ENCODE measurements at regions not wholly inside any gene's neighbourhood (a gene's known extent, or its start where the extent isn't known, plus 50 kb on each side); places are given as distances from the start of the nearest gene placed in this dataset.

GRCh38 chr4:117835566-117835965 lies 198.7 kb upstream of the NDST3 start:
- DNase-seq (ENCODE audit: low read depth): no peak
- TF ChIP-seq, protein P1, sequence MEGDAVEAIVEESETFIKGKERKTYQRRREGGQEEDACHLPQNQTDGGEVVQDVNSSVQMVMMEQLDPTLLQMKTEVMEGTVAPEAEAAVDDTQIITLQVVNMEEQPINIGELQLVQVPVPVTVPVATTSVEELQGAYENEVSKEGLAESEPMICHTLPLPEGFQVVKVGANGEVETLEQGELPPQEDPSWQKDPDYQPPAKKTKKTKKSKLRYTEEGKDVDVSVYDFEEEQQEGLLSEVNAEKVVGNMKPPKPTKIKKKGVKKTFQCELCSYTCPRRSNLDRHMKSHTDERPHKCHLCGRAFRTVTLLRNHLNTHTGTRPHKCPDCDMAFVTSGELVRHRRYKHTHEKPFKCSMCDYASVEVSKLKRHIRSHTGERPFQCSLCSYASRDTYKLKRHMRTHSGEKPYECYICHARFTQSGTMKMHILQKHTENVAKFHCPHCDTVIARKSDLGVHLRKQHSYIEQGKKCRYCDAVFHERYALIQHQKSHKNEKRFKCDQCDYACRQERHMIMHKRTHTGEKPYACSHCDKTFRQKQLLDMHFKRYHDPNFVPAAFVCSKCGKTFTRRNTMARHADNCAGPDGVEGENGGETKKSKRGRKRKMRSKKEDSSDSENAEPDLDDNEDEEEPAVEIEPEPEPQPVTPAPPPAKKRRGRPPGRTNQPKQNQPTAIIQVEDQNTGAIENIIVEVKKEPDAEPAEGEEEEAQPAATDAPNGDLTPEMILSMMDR (IDR thresholded peaks at IDR 0.05; ENCODE audit: insufficient read depth, low read depth, low read length, missing control alignments): no peak
- no peak overlapping the region for H3K4me3 ChIP-seq (ENCODE audit: low read length)

- TF ChIP-seq, protein P1 (IDR thresholded peaks at IDR 0.05; ENCODE audit: insufficient read depth, low read depth, low read length, missing control alignments): no peak
- no peak for DNase-seq (ENCODE audit: low read depth)
These were observed 189.7 kb upstream of the NDST3 start for GRCh38 chr4:117844594-117844993.

DNA sequence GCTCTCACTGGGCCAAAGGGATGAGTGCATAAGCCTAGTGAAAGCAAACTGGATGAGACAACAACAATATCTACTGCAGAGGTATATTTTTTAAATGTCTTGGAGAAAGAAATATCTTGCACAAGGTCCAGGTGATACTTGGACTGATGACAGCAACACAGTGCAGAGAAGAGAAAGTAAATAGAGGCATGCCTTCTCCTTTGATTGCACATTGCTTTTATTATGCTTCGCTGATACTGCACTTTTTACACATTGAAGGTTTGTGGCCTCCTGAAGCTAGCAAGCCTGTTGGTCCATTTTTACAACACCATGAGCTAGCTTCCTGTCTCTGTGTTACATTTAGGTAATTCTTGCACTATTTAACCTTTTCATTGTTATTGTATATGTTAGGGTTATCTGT lies 189.0 kb upstream of the NDST3 start:
- no peak for DNase-seq (ENCODE audit: low read depth)
- TF ChIP-seq, protein P1 (IDR thresholded peaks at IDR 0.05; ENCODE audit: insufficient read depth, low read depth, low read length, missing control alignments): no peak
- H3K4me3 ChIP-seq (ENCODE audit: low read length): no peak overlapping the region

More at GRCh38 chr4:117844594-117844993, 189.7 kb upstream of the NDST3 start:
- no peak overlapping the region for H3K4me3 ChIP-seq (ENCODE audit: low read length)

GRCh38 chr4:117847849-117848248 lies 186.4 kb upstream of the NDST3 start:
- TF ChIP-seq, protein P1 (IDR thresholded peaks at IDR 0.05; ENCODE audit: insufficient read depth, low read depth, low read length, missing control alignments): no peak
- no peak for DNase-seq (ENCODE audit: low read depth)
- H3K4me3 ChIP-seq (ENCODE audit: low read length): no peak overlapping the region

- no peak for DNase-seq (ENCODE audit: low read depth)
- TF ChIP-seq, protein P1 (IDR thresholded peaks at IDR 0.05; ENCODE audit: insufficient read depth, low read depth, low read length, missing control alignments): no peak
- H3K4me3 ChIP-seq (ENCODE audit: low read length): no peak overlapping the region
These were observed 166.1 kb upstream of the NDST3 start for GRCh38 chr4:117868201-117868600.

GRCh38 chr4:117873779-117874178 lies 160.5 kb upstream of the NDST3 start:
- no peak for DNase-seq (ENCODE audit: low read depth)
- TF ChIP-seq, protein P1 (IDR thresholded peaks at IDR 0.05; ENCODE audit: insufficient read depth, low read depth, low read length, missing control alignments): no peak
- no peak overlapping the region for H3K4me3 ChIP-seq (ENCODE audit: low read length)

DNA sequence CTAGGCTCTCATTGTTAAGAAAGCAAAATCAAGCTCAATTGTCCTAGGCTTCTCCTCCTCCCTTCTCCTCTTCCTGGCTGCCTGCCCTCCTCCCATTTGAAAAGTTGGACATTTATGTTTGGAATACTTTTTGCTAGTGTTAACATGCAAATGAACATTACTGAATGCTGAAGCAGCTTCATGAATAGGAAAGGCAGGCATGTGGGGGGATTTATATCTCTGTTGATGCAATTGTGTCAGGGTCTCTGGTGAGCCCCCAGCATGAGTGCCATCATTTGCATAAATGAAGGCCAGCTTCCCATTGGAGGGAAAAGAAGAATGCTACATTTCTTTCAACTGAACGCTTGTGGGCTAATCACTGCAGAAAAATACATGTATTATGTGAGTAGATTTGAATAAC lies 160.1 kb upstream of the NDST3 start:
- no peak for DNase-seq (ENCODE audit: low read depth)
- TF ChIP-seq, protein P1 (IDR thresholded peaks at IDR 0.05; ENCODE audit: insufficient read depth, low read depth, low read length, missing control alignments): no peak

More for the DNA sequence above, 160.1 kb upstream of the NDST3 start:
- H3K4me3 ChIP-seq (ENCODE audit: low read length): no peak overlapping the region

Data from epithelial cell of esophagus (primary cell).